Upper lobe of left lung (tissue), 6 donors: ENCODE measurements at regions not wholly inside any gene's neighbourhood (a gene's known extent, or its start where the extent isn't known, plus 50 kb on each side); places are given as distances from the start of the nearest gene placed in this dataset.

Source experiments
- ATAC-seq, 2 donors: fragments of 200-7000 bp; cut with Tn5 transposase; one replicate each; pipeline ENCODE4 v1.9.1; 2022; ENCODE audit warnings: mild to moderate bottlenecking in 2 of 2, moderate library complexity in 2 of 2; ENCODE audit not compliant: low FRiP score in 2 of 2
- DNase-seq, 2 donors: peaks; one replicate each; pipeline ENCODE4 v3.0.0-alpha.2; 2019 to 2020
- H3K27ac ChIP-seq, 4 donors: fragments of 200-600 bp; sonication (generic); one replicate each; pipeline ENCODE4 v1.5.1; 2016 to 2019
- H3K27me3 ChIP-seq, 4 donors: fragments of 200-600 bp; sonication (generic); one replicate each; pipeline ENCODE4 v1.5.1; 2017 to 2019
- H3K36me3 ChIP-seq, 4 donors: fragments of 200-600 bp; sonication (generic); one replicate each; pipeline ENCODE4 v1.5.1; 2016 to 2019
- H3K4me1 ChIP-seq, 4 donors: fragments of 200-600 bp; sonication (generic); one replicate each; pipeline ENCODE4 v1.5.1; 2018 to 2019
- H3K4me3 ChIP-seq, 4 donors: fragments of 200-600 bp; sonication (generic); one replicate each; pipeline ENCODE4 v1.5.1; 2017 to 2019; ENCODE audit warnings: mild to moderate bottlenecking in 2 of 4, moderate library complexity in 1 of 4
- H3K9me3 ChIP-seq, 4 donors: fragments of 200-600 bp; sonication (generic); one replicate each; pipeline ENCODE4 v1.5.1; 2018 to 2019
- EP300 ChIP-seq, 4 donors: sonication (generic); formaldehyde crosslinking; IDR thresholded peaks; one replicate each; pipeline ENCODE4 v1.5.1; 2017; ENCODE audit warnings: antibody characterized with exemption in 4 of 4, control low read depth in 2 of 4
- POLR2A ChIP-seq, 4 donors: fragments of 450-650 bp; IDR thresholded peaks; one replicate each; pipeline ENCODE4 v1.5.1; 2016 to 2017; ENCODE audit warnings: antibody characterized with exemption in 4 of 4, mild to moderate bottlenecking in 2 of 4
- POLR2AphosphoS5 ChIP-seq, 2 donors: sonication (generic); formaldehyde crosslinking; IDR thresholded peaks; one replicate each; pipeline ENCODE4 v1.5.1; 2017; ENCODE audit warnings: antibody characterized with exemption in 2 of 2
- WGBS, 2 donors: methylation state at CpG; one replicate each; pipeline ENCODE4 v1.1.5; 2017 to 2018; 5-methylcytosine and 5-hydroxymethylcytosine counted together
- TF ChIP-seq, protein P1 (sequence below), 6 experiments: fragments of 450-650 bp in 4 of 6; fragments of 200-600 bp in 2 of 6; sonication (generic) in 2 of 6; IDR thresholded peaks; one replicate each; pipeline ENCODE4 v1.5.1; 2016 to 2019; ENCODE audit warnings: antibody characterized with exemption in 6 of 6
- donor health status: DM: no; HTN: no; CAD: no; lungs with moderate emphysema.
- donor health status: DM: no; HTN: yes; CAD: no; lungs with severe emphysema.

DNA sequence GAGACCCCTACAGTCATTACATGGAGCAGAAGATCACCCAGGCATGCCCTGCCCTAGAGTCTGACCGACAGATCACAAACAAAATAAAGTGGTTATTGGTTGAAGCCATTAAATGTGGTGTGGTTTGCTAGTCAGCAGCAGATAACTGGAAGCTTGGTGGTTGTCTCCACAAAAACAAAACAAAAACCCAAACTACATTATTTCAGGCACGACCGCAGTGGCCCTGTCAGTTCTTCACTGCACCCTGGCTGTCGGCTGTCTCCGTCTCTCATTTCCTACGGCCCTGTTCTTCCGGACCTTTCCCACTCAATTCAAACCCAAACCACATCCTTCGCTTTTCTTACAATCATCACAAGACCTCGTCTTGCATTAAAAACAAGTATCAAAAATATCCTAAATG, 521.3 kb upstream of the ZFP42 start:
- H3K36me3 ChIP-seq: no peaks in the 10 kb centered on the region

DNA sequence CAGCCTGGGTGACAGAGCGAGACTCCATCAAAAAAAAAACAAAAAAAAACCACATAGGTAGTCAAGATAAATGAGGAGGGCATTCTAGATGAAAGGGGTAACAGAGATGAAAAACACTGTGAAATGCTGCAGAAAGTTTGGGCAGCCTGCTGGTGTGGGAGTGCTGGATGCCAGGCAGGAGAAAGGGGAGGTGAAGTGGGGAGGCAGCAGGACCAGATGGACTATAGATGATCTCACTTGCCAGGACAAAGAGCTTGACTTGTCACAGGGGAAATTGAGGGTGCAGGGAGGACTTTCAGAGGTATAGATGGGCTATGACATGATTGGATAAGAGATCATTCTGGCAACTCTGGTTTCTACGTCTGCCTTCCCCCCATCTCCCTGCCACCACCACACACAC, 519.7 kb upstream of the ZFP42 start:
- H3K9me3 ChIP-seq: no peaks in the 10 kb centered on the region
- no peak overlapping the region for H3K27ac ChIP-seq
- no peaks in the 10 kb centered on the region for H3K27me3 ChIP-seq
- WGBS, 2 donors: 90 to 95% methylated on average over 2 of the region's 2 CpGs
- DNase-seq: no peak
- no peaks in the 10 kb centered on the region for H3K36me3 ChIP-seq
- H3K4me3 ChIP-seq: no peak overlapping the region
- no peak for TF ChIP-seq POLR2A (IDR thresholded peaks at IDR 0.05)
- TF ChIP-seq, protein P1, sequence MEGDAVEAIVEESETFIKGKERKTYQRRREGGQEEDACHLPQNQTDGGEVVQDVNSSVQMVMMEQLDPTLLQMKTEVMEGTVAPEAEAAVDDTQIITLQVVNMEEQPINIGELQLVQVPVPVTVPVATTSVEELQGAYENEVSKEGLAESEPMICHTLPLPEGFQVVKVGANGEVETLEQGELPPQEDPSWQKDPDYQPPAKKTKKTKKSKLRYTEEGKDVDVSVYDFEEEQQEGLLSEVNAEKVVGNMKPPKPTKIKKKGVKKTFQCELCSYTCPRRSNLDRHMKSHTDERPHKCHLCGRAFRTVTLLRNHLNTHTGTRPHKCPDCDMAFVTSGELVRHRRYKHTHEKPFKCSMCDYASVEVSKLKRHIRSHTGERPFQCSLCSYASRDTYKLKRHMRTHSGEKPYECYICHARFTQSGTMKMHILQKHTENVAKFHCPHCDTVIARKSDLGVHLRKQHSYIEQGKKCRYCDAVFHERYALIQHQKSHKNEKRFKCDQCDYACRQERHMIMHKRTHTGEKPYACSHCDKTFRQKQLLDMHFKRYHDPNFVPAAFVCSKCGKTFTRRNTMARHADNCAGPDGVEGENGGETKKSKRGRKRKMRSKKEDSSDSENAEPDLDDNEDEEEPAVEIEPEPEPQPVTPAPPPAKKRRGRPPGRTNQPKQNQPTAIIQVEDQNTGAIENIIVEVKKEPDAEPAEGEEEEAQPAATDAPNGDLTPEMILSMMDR (IDR thresholded peaks at IDR 0.05): no peak
- TF ChIP-seq EP300 (IDR thresholded peaks at IDR 0.05): no peak
- no peak for TF ChIP-seq POLR2AphosphoS5 (IDR thresholded peaks at IDR 0.05)
- ATAC-seq: no peak
- H3K4me1 ChIP-seq: peaks cover 0 to 4% (median 2%) of the 10 kb centered on the region in 4 donors

More for the DNA sequence above, 521.3 kb upstream of the ZFP42 start:
- no peak for TF ChIP-seq POLR2A (IDR thresholded peaks at IDR 0.05)
- TF ChIP-seq EP300 (IDR thresholded peaks at IDR 0.05): no peak
- TF ChIP-seq, protein P1 (IDR thresholded peaks at IDR 0.05): no peak
- Histone ChIP-seq H3K27ac (no peak overlapping the region), H3K9me3 (no peaks in the 10 kb centered on the region), H3K4me1 (peaks cover 0 to 3% (median 0%) of the 10 kb centered on the region in 4 donors), H3K27me3 (no peaks in the 10 kb centered on the region), H3K4me3 (no peak overlapping the region)
- DNase-seq (no peak), ATAC-seq (no peak)
- WGBS, 2 donors: 79 to 81% methylated on average over 9 of the region's 9 CpGs

DNA sequence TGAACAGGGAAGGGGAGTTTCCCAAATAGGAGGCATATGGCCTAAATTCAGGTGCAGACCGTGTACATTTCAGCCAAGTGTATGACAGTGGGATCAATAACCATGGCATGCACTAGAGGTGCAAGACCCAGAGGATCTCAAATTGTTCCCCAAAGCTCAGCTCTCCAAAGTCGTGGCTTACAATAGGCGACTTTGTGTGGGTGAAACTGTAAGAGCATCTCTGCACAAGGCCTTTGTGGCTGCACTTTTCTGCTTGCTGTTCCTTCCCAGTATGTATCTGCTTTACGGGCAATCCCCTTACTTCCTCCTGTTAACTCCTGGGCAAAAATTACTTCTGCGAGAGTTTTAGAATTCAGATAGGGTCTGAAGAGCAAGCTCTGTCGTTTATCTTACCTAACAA, 518.3 kb upstream of the ZFP42 start:
- H3K9me3 ChIP-seq: no peaks in the 10 kb centered on the region
- no peak overlapping the region for H3K4me3 ChIP-seq
- H3K36me3 ChIP-seq: no peaks in the 10 kb centered on the region
- no peak overlapping the region for H3K27ac ChIP-seq
- WGBS, 2 donors: 71 to 76% methylated on average over 6 of the region's 6 CpGs
- no peak for ATAC-seq
- H3K27me3 ChIP-seq: no peaks in the 10 kb centered on the region
- peaks cover 0 to 4% (median 2%) of the 10 kb centered on the region in 4 donors for H3K4me1 ChIP-seq
- TF ChIP-seq, protein P1 (IDR thresholded peaks at IDR 0.05): no peak
- no peak for TF ChIP-seq EP300 (IDR thresholded peaks at IDR 0.05)
- no peak for TF ChIP-seq POLR2AphosphoS5 (IDR thresholded peaks at IDR 0.05)
- TF ChIP-seq POLR2A (IDR thresholded peaks at IDR 0.05): no peak
- DNase-seq: no peak

DNA sequence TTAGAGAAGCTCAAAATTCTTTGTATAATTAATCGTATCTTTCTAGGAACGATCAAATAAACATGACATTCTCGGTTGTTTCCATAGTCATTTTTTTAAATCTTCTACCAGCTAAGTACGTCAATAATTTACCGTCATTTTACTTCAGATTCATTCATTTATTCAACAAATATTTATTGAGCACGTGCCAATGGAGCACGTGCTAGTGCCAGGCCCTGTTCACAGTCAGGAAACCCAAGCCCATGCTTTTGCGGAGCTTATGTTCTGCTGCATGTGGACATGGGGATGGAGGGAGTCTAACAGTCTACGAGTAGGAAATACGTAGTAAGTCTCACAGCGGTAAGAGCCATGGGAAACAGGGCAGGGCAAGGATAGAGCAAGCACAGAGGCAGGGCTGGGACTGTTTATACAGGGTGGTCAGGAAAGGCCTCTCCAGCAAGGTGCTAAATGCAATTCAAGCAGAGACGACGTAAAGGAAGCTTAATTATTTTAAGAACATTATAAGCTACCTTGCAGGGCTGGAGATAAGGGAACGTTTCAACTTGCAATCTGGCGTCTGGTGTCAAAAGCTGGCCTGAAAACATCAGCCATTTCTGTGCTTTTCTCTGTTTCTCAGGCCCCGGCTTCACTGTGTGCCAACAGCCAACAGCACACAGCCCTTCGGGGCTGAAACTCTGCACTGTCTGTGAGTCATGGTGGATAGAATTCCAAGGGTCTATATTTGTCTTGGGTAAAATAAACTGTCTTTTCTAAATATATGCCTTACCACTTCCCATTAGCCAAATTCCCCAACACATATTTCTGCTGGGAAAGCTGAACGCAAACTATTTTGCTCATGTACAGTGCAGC, 517.1 kb upstream of the ZFP42 start:
- Histone ChIP-seq H3K9me3 (no peaks in the 10 kb centered on the region), H3K36me3 (no peaks in the 10 kb centered on the region), H3K4me3 (no peak overlapping the region), H3K4me1 (peaks cover 0 to 4% (median 2%) of the 10 kb centered on the region in 4 donors), H3K27me3 (no peaks in the 10 kb centered on the region), H3K27ac (peak overlapping the region in 1 of 4 donors; percentile 18)
- WGBS, 2 donors: 50 to 51% methylated on average over 18 of the region's 18 CpGs
- no peak for DNase-seq
- ATAC-seq: peak; percentile 63 to 65
- TF ChIP-seq, protein P1 (IDR thresholded peaks at IDR 0.05): no peak
- TF ChIP-seq EP300 (IDR thresholded peaks at IDR 0.05) (no peak), POLR2AphosphoS5 (IDR thresholded peaks at IDR 0.05) (no peak), POLR2A (IDR thresholded peaks at IDR 0.05) (no peak)

DNA sequence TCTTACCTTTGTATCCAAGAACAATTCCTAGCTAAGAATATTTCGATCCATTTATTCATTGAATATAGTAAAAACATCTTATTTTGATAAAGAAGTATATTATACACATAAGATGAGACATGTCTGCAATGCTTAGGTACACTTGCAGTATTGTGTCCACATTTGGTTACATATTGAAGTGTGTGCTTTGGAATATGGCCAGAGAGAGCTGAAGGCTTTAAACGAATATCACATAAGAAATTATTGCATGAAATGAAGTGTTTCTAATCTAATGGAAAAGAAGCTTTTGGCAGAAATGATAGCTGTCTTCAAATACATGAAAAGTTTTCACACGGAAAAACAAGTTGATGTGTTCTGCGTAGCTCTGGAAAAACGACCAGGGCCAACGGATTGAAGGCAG, 516.1 kb upstream of the ZFP42 start:
- DNase-seq (no peak), ATAC-seq (no peak)
- TF ChIP-seq POLR2AphosphoS5 (IDR thresholded peaks at IDR 0.05) (no peak), EP300 (IDR thresholded peaks at IDR 0.05) (no peak), POLR2A (IDR thresholded peaks at IDR 0.05) (no peak)
- TF ChIP-seq, protein P1 (IDR thresholded peaks at IDR 0.05): no peak
- no peak overlapping the region for H3K27ac ChIP-seq
- H3K27me3 ChIP-seq: no peaks in the 10 kb centered on the region
- no peaks in the 10 kb centered on the region for H3K9me3 ChIP-seq
- H3K36me3 ChIP-seq: no peaks in the 10 kb centered on the region
- H3K4me3 ChIP-seq: no peak overlapping the region
- 58 to 61% methylated on average over 6 of the region's 6 CpGs for WGBS, 2 donors
- H3K4me1 ChIP-seq: peaks cover 0 to 4% (median 2%) of the 10 kb centered on the region in 4 donors
